Activated naive CD4-positive, alpha-beta T cell treated with anti-CD3 and anti-CD28 coated beads, Interleukin-2, amount 10 ng/mL, durations not matched to agents 7 days and 5 days (primary cell): ENCODE measurements at regions not wholly inside any gene's neighbourhood (a gene's known extent, or its start where the extent isn't known, plus 50 kb on each side); places are given as distances from the start of the nearest gene placed in this dataset.

Source experiments
- CTCF ChIA-PET: fragments of 350-600 bp; sonication (Branson Sonifier 250); formaldehyde crosslinking; loops from one replicate; lab custom pipeline; 2021; ENCODE audit warnings: antibody characterized with exemption; lab: Charles Lee
- DNase-seq: peaks from one replicate; pipeline ENCODE4 v3.0.0-alpha.2; 2020
- H3K27ac Mint-ChIP-seq: one replicate; pipeline ENCODE4 v1.8.0; 2021; ENCODE audit warnings: mild to moderate bottlenecking, moderate library complexity, mixed read lengths
- H3K27me3 Mint-ChIP-seq: one replicate; pipeline ENCODE4 v1.8.0; 2021; ENCODE audit warnings: mild to moderate bottlenecking, mixed read lengths
- H3K36me3 Mint-ChIP-seq: one replicate; pipeline ENCODE4 v1.8.0; 2021; ENCODE audit warnings: mixed read lengths
- H3K4me1 Mint-ChIP-seq: one replicate; pipeline ENCODE4 v1.8.0; 2021; ENCODE audit warnings: mixed read lengths
- H3K4me3 Mint-ChIP-seq: one replicate; pipeline ENCODE4 v1.8.0; 2021; ENCODE audit warnings: mild to moderate bottlenecking, moderate library complexity, mixed read lengths
- H3K9me3 Mint-ChIP-seq: one replicate; pipeline ENCODE4 v1.8.0; 2021; ENCODE audit warnings: mixed read lengths

DNA sequence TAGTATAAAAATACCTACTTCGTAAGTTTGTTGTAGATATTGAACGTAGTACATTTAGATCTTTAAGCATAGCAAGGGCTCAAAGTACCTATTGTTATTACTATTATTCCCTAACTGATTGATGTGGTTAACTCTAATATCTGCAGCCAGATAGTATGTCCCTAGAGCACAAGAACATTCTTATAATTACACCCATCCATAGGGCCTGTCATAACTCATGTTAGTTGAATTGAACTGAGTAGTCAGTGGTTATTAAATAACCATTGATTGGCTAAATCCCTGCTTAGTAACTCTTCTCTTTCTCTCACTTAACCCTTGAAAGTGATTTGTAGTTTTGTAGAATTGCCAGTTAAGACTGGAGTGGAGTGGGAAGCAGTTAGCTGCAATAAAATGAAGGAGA is 207.5 kb upstream of the HS3ST5 start:
- Mint-ChIP-seq H3K4me1 (no peaks in the 10 kb centered on the region), H3K36me3 (no peaks in the 10 kb centered on the region), H3K27me3 (no peaks in the 10 kb centered on the region), H3K27ac (no peak overlapping the region), H3K4me3 (no peak overlapping the region), H3K9me3 (peaks cover 8% of the 10 kb centered on the region)
- no peak for DNase-seq
- CTCF ChIA-PET: no interaction called here

DNA sequence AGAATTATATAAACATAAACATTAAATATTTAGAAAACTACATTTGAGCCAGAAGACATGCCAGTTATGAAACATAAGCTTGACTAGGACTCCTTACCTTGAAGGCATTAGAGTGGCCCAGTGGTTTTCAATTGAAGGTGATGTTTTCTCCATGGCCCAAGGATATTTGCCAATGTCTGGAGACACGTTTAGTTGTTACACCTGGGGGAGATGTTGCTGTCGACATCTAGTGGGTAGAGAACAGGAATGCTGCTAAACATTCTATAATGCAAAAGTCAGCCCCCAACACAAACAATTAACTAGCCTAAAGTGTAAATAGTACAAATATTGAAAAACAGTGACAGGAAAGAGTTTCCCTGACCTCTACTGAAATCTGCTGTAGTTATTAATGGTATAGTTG is 200.9 kb upstream of the HS3ST5 start:
- H3K4me1 Mint-ChIP-seq: no peaks in the 10 kb centered on the region
- H3K36me3 Mint-ChIP-seq: no peaks in the 10 kb centered on the region
- CTCF ChIA-PET: no interaction called here
- H3K9me3 Mint-ChIP-seq: peaks cover 18% of the 10 kb centered on the region
- no peak for DNase-seq
- H3K27me3 Mint-ChIP-seq: no peaks in the 10 kb centered on the region
- no peak overlapping the region for H3K4me3 Mint-ChIP-seq
- H3K27ac Mint-ChIP-seq: no peak overlapping the region

DNA sequence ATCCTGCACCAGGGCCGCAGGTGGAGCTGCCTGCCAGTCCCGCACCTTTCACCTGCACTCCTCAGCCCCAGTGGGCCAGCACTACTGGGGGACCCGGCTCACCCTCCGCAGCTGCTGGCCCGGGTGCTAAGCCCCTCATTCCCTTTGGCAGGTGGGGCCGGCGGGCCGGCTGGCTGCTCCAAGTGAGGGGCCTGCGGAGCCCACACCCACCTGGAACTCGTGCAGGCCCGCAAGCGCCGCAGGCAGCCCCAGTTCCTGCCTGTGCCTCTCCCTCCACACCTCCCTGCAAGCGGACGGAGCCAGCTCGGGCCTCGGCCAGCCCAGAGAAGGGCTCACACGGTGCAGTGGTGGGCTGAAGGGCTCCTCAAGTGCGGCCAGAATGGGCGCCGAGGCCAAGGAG is 199.0 kb upstream of the HS3ST5 start:
- H3K9me3 Mint-ChIP-seq: peaks cover 18% of the 10 kb centered on the region
- no peak overlapping the region for H3K27ac Mint-ChIP-seq
- no peak overlapping the region for H3K4me3 Mint-ChIP-seq
- CTCF ChIA-PET: no interaction called here
- no peaks in the 10 kb centered on the region for H3K4me1 Mint-ChIP-seq
- no peaks in the 10 kb centered on the region for H3K27me3 Mint-ChIP-seq
- no peak for DNase-seq
- H3K36me3 Mint-ChIP-seq: no peaks in the 10 kb centered on the region

DNA sequence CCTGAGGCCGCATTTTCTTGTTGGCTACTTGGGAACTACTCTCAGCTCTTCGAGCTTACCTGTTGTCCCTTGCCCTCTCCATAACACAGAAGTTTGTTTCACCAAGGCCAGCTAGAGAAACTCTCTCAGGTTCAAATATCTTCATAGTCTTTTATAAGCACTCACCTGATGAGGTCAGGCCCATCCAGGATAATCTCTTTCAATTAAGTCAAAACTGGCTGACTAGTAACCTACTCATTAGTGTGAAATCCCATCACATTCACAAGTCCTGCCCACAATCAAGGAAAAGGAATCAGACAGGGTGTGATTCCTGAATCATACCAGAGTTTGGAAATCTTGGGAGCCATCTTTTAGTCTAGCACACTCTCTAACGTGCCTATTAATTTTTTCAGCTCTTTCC is 195.2 kb upstream of the HS3ST5 start:
- no peaks in the 10 kb centered on the region for H3K4me1 Mint-ChIP-seq
- CTCF ChIA-PET: no interaction called here
- peaks cover 17% of the 10 kb centered on the region for H3K9me3 Mint-ChIP-seq
- no peak for DNase-seq
- H3K4me3 Mint-ChIP-seq: no peak overlapping the region
- no peak overlapping the region for H3K27ac Mint-ChIP-seq
- H3K36me3 Mint-ChIP-seq: no peaks in the 10 kb centered on the region
- H3K27me3 Mint-ChIP-seq: no peaks in the 10 kb centered on the region

DNA sequence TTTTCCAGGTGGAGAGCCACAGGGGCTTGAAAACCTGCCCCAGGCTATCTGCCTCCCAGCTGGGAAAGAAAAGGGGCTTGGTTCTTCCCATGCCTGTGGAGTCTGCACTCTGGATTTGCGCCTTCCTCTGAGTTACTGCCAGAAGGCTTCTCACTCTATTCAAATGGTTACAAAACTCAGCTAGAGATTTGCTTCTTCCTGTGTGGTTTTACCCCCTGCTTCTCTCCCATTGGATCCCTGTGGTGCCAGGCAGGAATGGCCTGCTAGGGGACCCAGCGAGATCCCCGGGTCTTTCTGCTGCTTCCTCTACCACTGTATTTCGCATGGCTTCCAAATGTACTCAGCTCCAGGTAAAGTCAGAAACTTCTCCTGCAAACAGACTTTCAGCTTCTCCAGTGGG is 192.0 kb upstream of the HS3ST5 start:
- H3K36me3 Mint-ChIP-seq: no peaks in the 10 kb centered on the region
- no peak overlapping the region for H3K27ac Mint-ChIP-seq
- H3K4me3 Mint-ChIP-seq: no peak overlapping the region
- no peak for DNase-seq
- H3K9me3 Mint-ChIP-seq: peaks cover 4% of the 10 kb centered on the region
- CTCF ChIA-PET: no interaction called here
- H3K27me3 Mint-ChIP-seq: no peaks in the 10 kb centered on the region
- H3K4me1 Mint-ChIP-seq: no peaks in the 10 kb centered on the region

DNA sequence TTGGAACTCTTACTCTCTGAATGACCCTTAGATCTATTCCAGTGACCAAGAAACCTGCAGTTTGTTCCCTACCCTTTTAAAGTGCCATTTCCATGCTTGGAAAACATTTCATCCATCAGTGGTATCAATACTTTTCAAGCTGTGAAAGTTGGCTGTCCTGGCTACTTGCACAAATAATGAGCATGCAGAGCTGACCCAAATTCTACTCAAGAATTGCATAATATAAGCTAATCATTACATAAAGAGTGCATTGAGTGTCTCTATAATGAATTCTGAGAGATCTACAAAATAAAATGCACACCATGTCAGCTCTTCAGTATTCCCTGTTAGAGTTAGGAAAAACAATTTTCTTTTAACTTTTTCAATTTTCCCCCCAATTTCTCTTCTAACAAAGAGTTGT is 181.3 kb upstream of the HS3ST5 start:
- Mint-ChIP-seq H3K27me3 (no peaks in the 10 kb centered on the region), H3K4me1 (no peaks in the 10 kb centered on the region), H3K9me3 (peaks cover 3% of the 10 kb centered on the region), H3K27ac (no peak overlapping the region), H3K36me3 (no peaks in the 10 kb centered on the region), H3K4me3 (no peak overlapping the region)
- CTCF ChIA-PET: no interaction called here
- DNase-seq: no peak

DNA sequence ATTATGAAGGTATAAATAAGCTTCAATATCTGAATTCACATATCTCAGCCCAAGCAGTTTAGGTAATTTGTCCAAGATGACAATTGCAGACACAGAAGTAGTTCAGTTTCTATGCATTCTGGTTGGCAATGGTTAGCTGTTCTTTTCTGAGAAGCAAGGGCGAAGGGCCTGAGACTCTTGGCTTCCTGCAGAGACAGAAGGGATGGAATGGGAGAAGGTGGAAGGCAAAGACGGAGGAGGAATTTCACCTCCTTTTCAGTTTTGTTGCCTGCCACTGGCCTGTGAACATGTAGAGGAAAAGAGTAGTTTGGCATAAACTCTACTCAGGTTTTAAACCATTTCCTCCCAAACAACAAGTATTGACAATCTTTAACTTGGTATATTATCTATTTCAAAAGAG is 180.7 kb upstream of the HS3ST5 start:
- no peak for DNase-seq
- H3K9me3 Mint-ChIP-seq: peaks cover 3% of the 10 kb centered on the region
- no peaks in the 10 kb centered on the region for H3K36me3 Mint-ChIP-seq
- H3K27ac Mint-ChIP-seq: no peak overlapping the region
- H3K27me3 Mint-ChIP-seq: no peaks in the 10 kb centered on the region
- CTCF ChIA-PET: no interaction called here
- no peaks in the 10 kb centered on the region for H3K4me1 Mint-ChIP-seq
- H3K4me3 Mint-ChIP-seq: no peak overlapping the region

DNA sequence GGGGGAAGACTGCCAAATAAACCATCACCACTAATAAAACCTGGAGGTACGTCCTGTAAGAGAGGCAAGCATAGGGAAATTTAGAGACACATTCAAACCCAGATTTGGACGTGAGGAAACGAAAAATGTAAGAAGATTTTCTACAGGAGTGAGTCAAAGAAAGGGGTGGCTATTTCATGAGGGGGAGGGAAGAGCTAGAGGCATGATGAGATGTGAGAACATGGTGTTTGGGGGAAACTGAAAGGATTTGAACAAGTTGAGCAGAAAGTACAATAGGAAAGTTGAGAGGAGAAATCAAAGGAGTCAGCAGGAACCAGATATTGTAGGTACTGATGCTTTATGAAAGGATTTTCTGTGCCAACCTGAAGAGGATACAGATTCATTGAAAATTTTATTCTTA is 179.1 kb upstream of the HS3ST5 start:
- Mint-ChIP-seq H3K4me3 (no peak overlapping the region), H3K9me3 (peaks cover 3% of the 10 kb centered on the region), H3K36me3 (no peaks in the 10 kb centered on the region), H3K27me3 (no peaks in the 10 kb centered on the region), H3K27ac (no peak overlapping the region), H3K4me1 (no peaks in the 10 kb centered on the region)
- CTCF ChIA-PET: no interaction called here
- no peak for DNase-seq

DNA sequence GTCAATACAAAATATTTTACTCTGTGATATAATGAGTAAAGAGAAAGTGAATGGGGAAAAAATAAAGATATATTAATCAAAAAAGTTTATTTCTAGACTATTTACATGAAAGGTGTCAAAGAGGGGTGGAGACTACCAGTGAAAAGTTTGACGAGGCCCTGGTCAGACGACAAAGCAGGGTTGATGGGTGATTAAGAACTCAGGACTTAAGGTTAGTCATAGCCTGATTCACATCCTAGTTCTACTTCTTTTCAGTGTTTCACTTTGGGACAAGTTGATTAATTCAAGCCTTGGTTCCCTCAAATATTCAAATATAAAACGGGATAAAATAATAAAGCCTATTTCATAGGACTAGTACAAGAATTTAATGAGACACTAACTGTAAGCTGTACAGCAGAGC is 178.2 kb upstream of the HS3ST5 start:
- H3K9me3 Mint-ChIP-seq: peaks cover 3% of the 10 kb centered on the region
- no peak overlapping the region for H3K27ac Mint-ChIP-seq
- H3K4me3 Mint-ChIP-seq: no peak overlapping the region
- H3K4me1 Mint-ChIP-seq: no peaks in the 10 kb centered on the region
- H3K27me3 Mint-ChIP-seq: no peaks in the 10 kb centered on the region
- DNase-seq: no peak
- CTCF ChIA-PET: no interaction called here
- no peaks in the 10 kb centered on the region for H3K36me3 Mint-ChIP-seq

DNA sequence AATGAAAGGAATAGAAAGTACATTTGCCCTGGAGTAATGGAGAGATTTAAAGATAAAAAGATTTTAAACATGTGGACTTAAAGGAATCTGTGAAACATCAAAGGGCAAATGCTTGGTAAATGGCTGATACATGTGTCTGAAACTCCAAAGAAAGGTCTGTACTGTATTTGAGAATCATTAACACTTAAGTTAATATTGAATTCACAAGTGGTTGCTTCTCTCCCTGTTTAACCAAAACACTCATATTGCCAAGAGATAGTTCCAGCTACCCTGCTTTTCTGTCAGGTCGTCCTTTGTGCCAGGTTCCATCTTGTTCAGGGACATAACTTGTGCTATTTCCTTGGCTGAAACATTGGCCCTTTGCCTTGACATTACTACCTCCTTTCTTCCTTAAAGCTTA is 171.3 kb upstream of the HS3ST5 start:
- no peaks in the 10 kb centered on the region for H3K9me3 Mint-ChIP-seq
- DNase-seq: no peak
- H3K36me3 Mint-ChIP-seq: no peaks in the 10 kb centered on the region
- no peak overlapping the region for H3K27ac Mint-ChIP-seq
- no peaks in the 10 kb centered on the region for H3K27me3 Mint-ChIP-seq
- no peaks in the 10 kb centered on the region for H3K4me1 Mint-ChIP-seq
- H3K4me3 Mint-ChIP-seq: no peak overlapping the region
- CTCF ChIA-PET: no interaction called here

DNA sequence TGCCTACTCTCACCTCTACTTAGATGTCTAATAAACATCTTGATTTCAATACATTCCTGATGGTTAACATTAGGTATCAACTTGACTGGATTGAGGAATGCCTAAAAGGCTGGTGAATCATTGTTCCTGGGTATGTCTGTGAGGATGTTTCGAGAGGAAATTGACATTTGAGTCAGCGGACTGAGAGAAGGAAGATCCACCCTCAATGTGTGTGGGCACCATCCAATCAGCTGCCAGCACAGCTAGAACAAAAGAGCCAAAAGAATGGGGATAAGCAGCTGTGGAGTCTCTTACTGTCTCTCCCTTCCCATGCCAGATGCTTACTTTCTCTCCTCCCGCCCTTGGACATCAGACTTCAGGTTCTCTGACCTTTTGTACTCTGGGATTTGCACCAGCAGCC is 128.6 kb upstream of the HS3ST5 start:
- Mint-ChIP-seq H3K27ac (no peak overlapping the region), H3K36me3 (no peaks in the 10 kb centered on the region), H3K4me3 (no peak overlapping the region), H3K27me3 (no peaks in the 10 kb centered on the region), H3K9me3 (no peaks in the 10 kb centered on the region), H3K4me1 (no peaks in the 10 kb centered on the region)
- no peak for DNase-seq
- CTCF ChIA-PET: no interaction called here

DNA sequence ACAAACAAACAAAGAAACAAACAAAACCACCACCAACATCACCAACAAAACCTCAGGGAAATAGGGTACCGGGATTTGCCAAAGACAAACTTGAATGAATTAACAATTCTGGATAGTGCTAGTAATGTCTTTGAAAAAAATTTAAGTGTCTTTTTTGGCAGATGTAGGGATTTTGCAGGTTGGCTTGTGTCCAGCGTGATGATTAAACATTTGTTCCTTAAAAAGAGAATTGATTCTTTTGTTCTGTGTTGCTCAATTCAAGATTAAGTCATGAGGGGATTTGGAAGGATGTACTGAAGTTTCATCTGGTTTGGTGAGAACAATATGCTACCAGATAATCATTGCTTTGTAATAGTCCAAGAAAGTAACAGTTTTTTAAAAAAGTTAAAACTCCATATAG is 125.1 kb upstream of the HS3ST5 start:
- Mint-ChIP-seq H3K36me3 (no peaks in the 10 kb centered on the region), H3K27ac (no peak overlapping the region), H3K4me1 (no peaks in the 10 kb centered on the region), H3K4me3 (no peak overlapping the region), H3K27me3 (no peaks in the 10 kb centered on the region), H3K9me3 (peaks cover 2% of the 10 kb centered on the region)
- no peak for DNase-seq
- CTCF ChIA-PET: no interaction called here

DNA sequence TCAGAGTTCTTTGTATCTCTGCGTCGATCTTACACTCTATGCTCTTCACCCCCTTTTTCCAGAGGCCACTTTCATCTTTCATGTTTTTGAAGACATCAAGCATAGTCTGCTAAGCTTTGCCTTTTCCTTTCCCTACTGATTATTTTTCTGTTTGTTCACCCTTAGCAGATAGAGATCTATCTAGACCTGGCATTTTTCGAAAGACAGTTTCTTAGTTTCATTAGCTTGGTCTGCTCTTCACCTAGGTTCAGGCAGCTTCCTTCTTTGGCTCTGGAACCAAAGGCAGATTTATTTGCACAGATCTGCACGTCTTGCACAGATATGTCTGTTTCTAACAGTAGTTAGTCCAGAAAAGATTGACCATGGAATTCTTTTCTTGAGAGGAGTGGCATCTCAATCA is 122.7 kb upstream of the HS3ST5 start:
- no peaks in the 10 kb centered on the region for H3K36me3 Mint-ChIP-seq
- DNase-seq: no peak
- no peaks in the 10 kb centered on the region for H3K4me1 Mint-ChIP-seq
- no peaks in the 10 kb centered on the region for H3K27me3 Mint-ChIP-seq
- peaks cover 2% of the 10 kb centered on the region for H3K9me3 Mint-ChIP-seq
- H3K27ac Mint-ChIP-seq: no peak overlapping the region
- no peak overlapping the region for H3K4me3 Mint-ChIP-seq
- CTCF ChIA-PET: no interaction called here

DNA sequence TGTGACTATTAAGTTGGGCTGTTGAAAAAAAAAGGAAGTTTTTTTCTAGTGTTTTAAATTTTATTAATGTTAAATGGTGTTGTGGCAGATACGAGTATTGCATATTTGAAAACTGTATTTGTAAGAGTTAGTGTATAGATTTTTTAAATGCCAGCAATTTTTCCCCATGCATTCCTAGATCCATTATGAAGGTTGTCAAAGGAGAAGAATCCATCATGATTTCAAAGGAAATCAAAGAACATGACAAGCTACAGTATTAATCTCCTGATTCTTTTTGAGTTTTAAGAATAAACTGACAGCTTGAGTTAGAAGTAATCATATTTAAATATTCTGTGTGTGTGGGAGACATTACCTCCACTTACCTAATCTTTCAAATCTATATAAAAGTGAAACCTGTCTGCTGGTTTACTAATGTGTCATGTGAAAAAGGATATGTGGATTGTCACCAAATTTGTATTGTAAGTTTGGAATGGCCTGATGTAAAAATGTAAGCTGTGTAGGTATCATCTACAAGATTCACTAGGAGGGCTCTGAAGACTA is 111.0 kb upstream of the HS3ST5 start:
- Mint-ChIP-seq H3K4me3 (no peak overlapping the region), H3K9me3 (no peaks in the 10 kb centered on the region), H3K27me3 (no peaks in the 10 kb centered on the region), H3K36me3 (no peaks in the 10 kb centered on the region), H3K4me1 (no peaks in the 10 kb centered on the region), H3K27ac (no peak overlapping the region)
- DNase-seq: no peak
- CTCF ChIA-PET: no interaction called here

DNA sequence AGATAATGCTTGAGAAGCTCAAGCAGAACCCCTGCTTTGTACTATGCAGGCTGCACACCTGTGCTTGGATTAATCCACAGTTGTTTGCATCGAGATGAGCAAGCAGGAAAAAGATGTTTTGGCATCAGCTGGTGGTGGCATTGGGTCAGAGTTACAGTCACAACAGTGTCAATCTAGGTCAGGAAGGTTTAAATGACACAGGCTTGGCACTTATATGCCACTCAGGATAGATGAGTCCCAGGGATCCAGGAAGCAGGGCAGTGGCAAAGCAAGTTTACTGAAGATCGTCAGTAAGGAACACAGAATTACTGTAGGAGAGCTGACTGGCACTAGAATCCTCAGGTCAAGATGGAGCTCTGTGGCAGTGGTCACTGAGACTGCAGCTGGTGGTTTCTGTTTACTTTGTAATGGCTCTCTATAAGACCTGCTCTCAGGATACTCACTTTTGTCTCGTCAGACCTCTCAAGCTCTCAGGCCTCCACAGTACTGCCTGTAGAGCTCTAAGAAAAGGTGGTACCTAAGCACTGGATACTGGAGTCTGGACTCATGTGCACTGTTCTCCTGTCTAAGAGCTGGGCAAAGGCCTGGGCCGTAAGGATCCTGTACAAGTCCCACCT is 110.1 kb upstream of the HS3ST5 start:
- CTCF ChIA-PET: no interaction called here
- Mint-ChIP-seq H3K27me3 (no peaks in the 10 kb centered on the region), H3K4me3 (no peak overlapping the region), H3K9me3 (no peaks in the 10 kb centered on the region), H3K4me1 (no peaks in the 10 kb centered on the region), H3K27ac (no peak overlapping the region), H3K36me3 (no peaks in the 10 kb centered on the region)
- no peak for DNase-seq

DNA sequence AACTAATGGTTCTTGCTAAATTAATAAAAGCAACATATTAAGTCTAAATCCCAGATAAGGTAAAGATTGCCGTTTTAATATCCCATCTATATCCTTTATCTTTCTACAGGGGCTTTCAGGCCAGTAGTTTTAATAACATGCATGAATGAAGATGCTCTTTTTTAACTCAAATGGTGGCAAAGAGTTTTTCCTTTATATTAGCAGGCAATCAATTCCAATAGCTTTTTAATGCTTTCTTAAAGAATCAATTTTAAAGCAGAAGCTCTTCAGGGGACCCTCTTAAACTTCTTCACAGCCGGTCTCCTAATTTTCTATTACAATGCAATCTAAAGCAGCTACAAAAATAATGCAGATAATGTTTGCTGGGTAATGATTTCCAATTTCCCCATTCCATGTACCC is 107.8 kb upstream of the HS3ST5 start:
- no peaks in the 10 kb centered on the region for H3K27me3 Mint-ChIP-seq

More for the DNA sequence above, 107.8 kb upstream of the HS3ST5 start:
- Mint-ChIP-seq H3K4me1 (no peaks in the 10 kb centered on the region), H3K4me3 (no peak overlapping the region), H3K27ac (no peak overlapping the region), H3K9me3 (no peaks in the 10 kb centered on the region), H3K36me3 (no peaks in the 10 kb centered on the region)
- no peak for DNase-seq
- CTCF ChIA-PET: no interaction called here
